Testis (tissue), 2 donors: ENCODE measurements at regions not wholly inside any gene's neighbourhood (a gene's known extent, or its start where the extent isn't known, plus 50 kb on each side); places are given as distances from the start of the nearest gene placed in this dataset.

Experiments
- DNase-seq: peaks from one replicate; pipeline ENCODE4 v3.0.0-alpha.2; 2019
- H3K27ac ChIP-seq, 2 donors: fragments of 200-600 bp; sonication (generic); one replicate each; pipeline ENCODE4 v1.5.1; 2019
- H3K27me3 ChIP-seq: fragments of 200-600 bp; sonication (generic); one replicate; pipeline ENCODE4 v1.5.1; 2019
- H3K36me3 ChIP-seq: fragments of 200-600 bp; sonication (generic); one replicate; pipeline ENCODE4 v1.5.1; 2017; ENCODE audit warnings: low read depth; ENCODE audit errors: missing control alignments
- H3K4me1 ChIP-seq: fragments of 200-600 bp; sonication (generic); one replicate; pipeline ENCODE4 v1.5.1; 2019
- H3K4me3 ChIP-seq, 2 donors: fragments of 200-600 bp; sonication (generic); one replicate each; pipeline ENCODE4 v1.5.1; 2017 to 2019
- H3K9me3 ChIP-seq: fragments of 200-600 bp; sonication (generic); one replicate; pipeline ENCODE4 v1.5.1; 2017
- POLR2A ChIP-seq: fragments of 450-650 bp; IDR thresholded peaks from one replicate; pipeline ENCODE4 v1.6.1; 2017; ENCODE audit warnings: antibody characterized with exemption, mild to moderate bottlenecking, moderate library complexity
- WGBS, 2 donors: methylation state at CpG; one replicate each; pipeline ENCODE4 v1.1.5; 2018; 5-methylcytosine and 5-hydroxymethylcytosine counted together
- intact Hi-C: fragments of 100-400 bp; cut with DNase I; formaldehyde crosslinking; loops from one replicate; pipeline ENCODE4 v1.15.1; 2023; ENCODE audit warnings: low total_unique reads
- TF ChIP-seq, protein P1 (sequence below), 3 experiments: fragments of 450-650 bp in 2 of 3; fragments of 200-600 bp in 1 of 3; sonication (generic) in 1 of 3; IDR thresholded peaks; one replicate each; pipeline ENCODE4 v1.5.1; 2016 to 2019; ENCODE audit warnings: antibody characterized with exemption in 3 of 3, mild to moderate bottlenecking in 2 of 3, moderate library complexity in 1 of 3

DNA sequence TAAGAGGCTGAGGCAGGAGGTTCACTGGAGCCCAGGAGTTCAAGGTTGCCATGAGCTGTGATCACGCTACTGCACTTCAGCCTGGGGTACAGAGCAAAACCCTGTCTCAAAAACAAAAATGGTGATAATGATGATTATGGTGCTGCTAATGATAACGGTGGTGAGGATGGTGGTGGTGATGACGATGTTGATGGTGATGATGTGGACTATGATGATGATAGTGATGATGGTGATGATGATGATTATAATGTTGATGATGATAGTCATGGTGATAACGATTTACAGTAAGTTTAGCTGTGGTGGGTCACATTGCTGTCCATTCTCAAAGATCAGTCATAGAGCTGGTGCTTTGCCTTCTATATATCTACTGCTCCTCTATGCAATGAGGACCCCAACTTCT, 1340.6 kb downstream of the UQCRFS1 start:
- no peaks in the 10 kb centered on the region for H3K27me3 ChIP-seq
- H3K27ac ChIP-seq = no peak overlapping the region
- no peak for TF ChIP-seq POLR2A
- TF ChIP-seq, protein P1, sequence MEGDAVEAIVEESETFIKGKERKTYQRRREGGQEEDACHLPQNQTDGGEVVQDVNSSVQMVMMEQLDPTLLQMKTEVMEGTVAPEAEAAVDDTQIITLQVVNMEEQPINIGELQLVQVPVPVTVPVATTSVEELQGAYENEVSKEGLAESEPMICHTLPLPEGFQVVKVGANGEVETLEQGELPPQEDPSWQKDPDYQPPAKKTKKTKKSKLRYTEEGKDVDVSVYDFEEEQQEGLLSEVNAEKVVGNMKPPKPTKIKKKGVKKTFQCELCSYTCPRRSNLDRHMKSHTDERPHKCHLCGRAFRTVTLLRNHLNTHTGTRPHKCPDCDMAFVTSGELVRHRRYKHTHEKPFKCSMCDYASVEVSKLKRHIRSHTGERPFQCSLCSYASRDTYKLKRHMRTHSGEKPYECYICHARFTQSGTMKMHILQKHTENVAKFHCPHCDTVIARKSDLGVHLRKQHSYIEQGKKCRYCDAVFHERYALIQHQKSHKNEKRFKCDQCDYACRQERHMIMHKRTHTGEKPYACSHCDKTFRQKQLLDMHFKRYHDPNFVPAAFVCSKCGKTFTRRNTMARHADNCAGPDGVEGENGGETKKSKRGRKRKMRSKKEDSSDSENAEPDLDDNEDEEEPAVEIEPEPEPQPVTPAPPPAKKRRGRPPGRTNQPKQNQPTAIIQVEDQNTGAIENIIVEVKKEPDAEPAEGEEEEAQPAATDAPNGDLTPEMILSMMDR (IDR thresholded peaks at IDR 0.05) = no peak
- DNase-seq = no peak
- no peaks in the 10 kb centered on the region for H3K36me3 ChIP-seq
- H3K4me3 ChIP-seq = no peak overlapping the region
- no peaks in the 10 kb centered on the region for H3K9me3 ChIP-seq
- intact Hi-C loops = no loop called here
- no peaks in the 10 kb centered on the region for H3K4me1 ChIP-seq
- WGBS, 2 donors = 82 to 88% methylated on average over 4 of the region's 4 CpGs

DNA sequence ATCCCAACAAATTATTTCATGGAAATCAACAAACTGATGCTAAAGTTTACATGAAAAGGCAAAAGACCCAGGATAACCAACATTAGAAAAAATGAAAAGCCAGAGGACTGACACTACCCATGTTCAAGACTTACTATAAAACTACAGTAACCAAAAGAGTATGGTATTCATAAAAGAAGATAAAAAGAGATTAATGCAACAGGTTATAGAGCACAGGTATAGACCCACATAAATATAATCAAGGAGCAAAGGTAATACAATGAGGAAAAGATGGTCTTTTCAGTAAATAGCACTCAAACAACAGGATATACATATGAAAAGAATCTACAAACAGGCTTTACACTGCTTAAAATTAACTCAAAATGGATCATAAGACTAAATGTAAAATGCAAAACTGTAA, 1342.7 kb downstream of the UQCRFS1 start:
- Histone ChIP-seq H3K9me3 (no peaks in the 10 kb centered on the region), H3K4me3 (no peak overlapping the region), H3K4me1 (no peaks in the 10 kb centered on the region), H3K36me3 (no peaks in the 10 kb centered on the region), H3K27me3 (no peaks in the 10 kb centered on the region), H3K27ac (no peak overlapping the region)
- TF ChIP-seq, protein P1 (IDR thresholded peaks at IDR 0.05) = no peak
- TF ChIP-seq POLR2A = no peak
- DNase-seq = no peak
- intact Hi-C loops = no loop called here

DNA sequence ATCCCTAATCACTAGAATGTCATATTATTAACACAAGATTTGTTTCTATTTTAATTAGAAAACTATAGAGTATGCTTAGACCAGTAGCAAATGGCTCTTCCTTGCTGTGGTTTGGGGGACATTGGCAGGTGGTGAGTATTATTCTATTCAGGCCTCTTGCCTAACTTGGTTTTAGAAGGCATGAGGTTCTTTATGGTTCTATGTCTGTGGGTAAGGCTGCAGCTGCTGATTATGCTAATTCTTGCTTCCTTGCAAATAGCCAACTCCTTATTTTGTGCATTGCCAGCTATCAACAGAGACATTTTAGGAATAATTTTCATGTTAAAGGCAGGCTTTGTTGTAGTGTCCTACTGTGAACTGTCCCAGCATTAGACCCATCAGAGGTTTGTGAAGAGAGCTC, 1344.9 kb downstream of the UQCRFS1 start:
- intact Hi-C loops = no loop called here
- H3K27ac ChIP-seq = no peak overlapping the region
- no peak for DNase-seq
- TF ChIP-seq POLR2A = no peak
- TF ChIP-seq, protein P1 (IDR thresholded peaks at IDR 0.05) = no peak
- H3K4me1 ChIP-seq = no peaks in the 10 kb centered on the region
- H3K36me3 ChIP-seq = no peaks in the 10 kb centered on the region
- H3K4me3 ChIP-seq = no peak overlapping the region
- H3K9me3 ChIP-seq = no peaks in the 10 kb centered on the region
- no peaks in the 10 kb centered on the region for H3K27me3 ChIP-seq

DNA sequence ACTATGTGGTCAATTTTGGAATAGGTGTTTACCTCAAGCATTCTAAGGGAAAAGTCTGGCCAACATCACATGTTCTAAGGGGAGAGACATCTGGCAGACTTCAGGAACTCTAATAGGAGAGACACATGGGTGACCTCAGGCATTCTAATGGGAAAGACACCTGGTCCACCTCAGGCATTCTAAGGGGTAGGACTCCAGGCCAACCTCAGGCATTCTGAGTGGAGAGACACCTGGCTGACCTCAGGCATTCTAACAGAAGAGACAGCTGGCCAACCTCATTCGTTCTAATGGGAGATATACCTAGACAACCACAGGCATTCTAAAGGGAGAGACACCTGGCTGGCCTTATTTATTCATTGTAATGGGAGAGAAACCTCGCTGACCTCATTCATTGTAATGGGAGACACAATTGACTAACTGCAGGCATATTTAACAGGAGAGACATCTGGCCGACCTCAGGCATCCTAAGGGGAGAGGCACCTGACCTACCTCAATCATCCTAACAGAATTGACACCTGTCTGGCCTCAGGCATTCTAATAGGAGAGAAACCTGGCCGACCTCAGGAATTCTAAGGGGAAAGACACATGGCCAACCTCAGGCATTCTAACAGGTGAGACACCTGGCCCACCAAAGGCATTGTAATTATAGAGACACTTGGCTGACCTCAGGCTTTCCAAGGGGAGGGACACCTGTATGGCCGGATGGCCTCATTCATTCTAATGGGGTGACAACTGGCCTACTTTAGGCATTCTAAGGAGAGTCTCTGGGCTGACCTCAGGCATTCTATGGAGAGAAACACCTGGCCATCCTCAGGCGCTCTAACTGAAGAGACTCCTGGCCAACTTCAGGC, 1346.8 kb downstream of the UQCRFS1 start:
- WGBS, 2 donors = 61 to 74% methylated on average over 6 of the region's 6 CpGs
- no peaks in the 10 kb centered on the region for H3K4me1 ChIP-seq
- no peak overlapping the region for H3K4me3 ChIP-seq
- no peak for DNase-seq
- TF ChIP-seq POLR2A = no peak
- TF ChIP-seq, protein P1 (IDR thresholded peaks at IDR 0.05) = no peak
- H3K36me3 ChIP-seq = no peaks in the 10 kb centered on the region
- no peaks in the 10 kb centered on the region for H3K9me3 ChIP-seq
- H3K27ac ChIP-seq = no peak overlapping the region
- H3K27me3 ChIP-seq = no peaks in the 10 kb centered on the region
- intact Hi-C loops = no loop called here

DNA sequence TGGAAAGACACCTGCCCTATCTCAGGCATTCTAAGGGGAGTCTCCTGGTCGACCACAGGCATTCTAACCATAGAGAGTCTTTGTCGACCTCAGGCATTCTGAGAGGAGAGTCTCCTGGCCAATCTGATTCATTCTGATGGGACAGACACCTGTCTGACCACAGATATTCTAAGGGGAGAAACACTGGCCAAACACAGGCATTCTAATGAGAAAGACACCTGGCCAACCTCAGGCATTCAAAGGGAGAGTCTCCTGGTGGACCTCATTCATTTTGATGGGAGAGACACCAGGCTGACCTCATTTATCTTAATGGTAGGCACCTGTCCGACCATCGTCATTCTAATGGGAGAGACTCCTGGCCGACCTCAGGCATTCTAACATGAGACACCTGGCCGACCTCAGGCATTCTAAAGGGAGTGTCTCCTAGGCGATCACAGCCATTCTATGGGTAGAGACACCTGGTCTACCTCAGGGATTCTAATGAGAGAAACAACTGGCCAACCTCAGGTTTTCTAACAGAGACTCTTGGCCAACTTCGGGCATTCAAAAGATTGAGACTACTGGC, 1351.5 kb downstream of the UQCRFS1 start:
- Histone ChIP-seq H3K27me3 (no peaks in the 10 kb centered on the region), H3K9me3 (no peaks in the 10 kb centered on the region), H3K27ac (no peak overlapping the region), H3K4me3 (no peak overlapping the region), H3K4me1 (no peaks in the 10 kb centered on the region), H3K36me3 (no peaks in the 10 kb centered on the region)
- DNase-seq = no peak
- intact Hi-C loops = no loop called here
- TF ChIP-seq, protein P1 (IDR thresholded peaks at IDR 0.05) = no peak
- 53 to 71% methylated on average over 8 of the region's 8 CpGs for WGBS, 2 donors
